Loucy (cell line): ENCODE measurements at regions not wholly inside any gene's neighbourhood (a gene's known extent, or its start where the extent isn't known, plus 50 kb on each side); places are given as distances from the start of the nearest gene placed in this dataset.

Source experiments
- EZH2phosphoT487 ChIP-seq: fragments of 200-600 bp; IDR thresholded peaks from 2 replicates; pipeline ENCODE4 v1.6.1; 2018; ENCODE audit warnings: antibody characterized with exemption, mild to moderate bottlenecking, moderate library complexity, borderline replicate concordance
- TF ChIP-seq, protein P1 (sequence below): fragments of 200-600 bp; sonication (generic); conservative IDR thresholded peaks from 2 replicates; pipeline ENCODE4 v1.5.1; 2014; ENCODE audit warnings: mild to moderate bottlenecking, antibody characterized with exemption, low read length

DNA sequence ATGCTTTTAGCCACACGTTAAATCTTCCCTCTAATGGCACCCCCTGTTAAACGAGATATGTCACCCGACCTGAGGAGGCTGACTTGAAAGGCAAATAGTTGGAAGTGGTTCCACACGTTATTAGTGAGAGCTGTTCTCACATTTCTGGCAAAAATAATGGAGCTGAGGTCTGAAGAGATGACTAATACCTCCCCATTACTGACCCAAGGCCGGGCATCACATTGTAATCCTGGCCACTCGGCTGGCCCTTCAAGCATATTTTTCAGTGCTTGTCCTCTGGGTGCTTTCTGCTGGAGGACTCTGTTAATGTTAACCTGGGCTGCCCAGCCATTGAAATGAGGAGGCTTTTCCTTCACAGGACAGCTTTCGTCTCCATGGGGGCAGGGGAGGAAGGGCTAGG lies 260.0 kb upstream of the CADM1 start:
- TF ChIP-seq, protein P1, sequence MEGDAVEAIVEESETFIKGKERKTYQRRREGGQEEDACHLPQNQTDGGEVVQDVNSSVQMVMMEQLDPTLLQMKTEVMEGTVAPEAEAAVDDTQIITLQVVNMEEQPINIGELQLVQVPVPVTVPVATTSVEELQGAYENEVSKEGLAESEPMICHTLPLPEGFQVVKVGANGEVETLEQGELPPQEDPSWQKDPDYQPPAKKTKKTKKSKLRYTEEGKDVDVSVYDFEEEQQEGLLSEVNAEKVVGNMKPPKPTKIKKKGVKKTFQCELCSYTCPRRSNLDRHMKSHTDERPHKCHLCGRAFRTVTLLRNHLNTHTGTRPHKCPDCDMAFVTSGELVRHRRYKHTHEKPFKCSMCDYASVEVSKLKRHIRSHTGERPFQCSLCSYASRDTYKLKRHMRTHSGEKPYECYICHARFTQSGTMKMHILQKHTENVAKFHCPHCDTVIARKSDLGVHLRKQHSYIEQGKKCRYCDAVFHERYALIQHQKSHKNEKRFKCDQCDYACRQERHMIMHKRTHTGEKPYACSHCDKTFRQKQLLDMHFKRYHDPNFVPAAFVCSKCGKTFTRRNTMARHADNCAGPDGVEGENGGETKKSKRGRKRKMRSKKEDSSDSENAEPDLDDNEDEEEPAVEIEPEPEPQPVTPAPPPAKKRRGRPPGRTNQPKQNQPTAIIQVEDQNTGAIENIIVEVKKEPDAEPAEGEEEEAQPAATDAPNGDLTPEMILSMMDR, result no peak
- TF ChIP-seq EZH2phosphoT487, result no peak
